IPS-18c (cell line): ENCODE measurements at regions not wholly inside any gene's neighbourhood (a gene's known extent, or its start where the extent isn't known, plus 50 kb on each side); places are given as distances from the start of the nearest gene placed in this dataset.

Source experiments
- H3K4me3 ChIP-seq: 2 replicates; pipeline ENCODE4 v1.7.0; 2013; ENCODE audit warnings: low read depth, mild to moderate bottlenecking, low read length, moderate library complexity; ENCODE audit not compliant: insufficient read depth
- H3K9me3 ChIP-seq: one replicate; pipeline ENCODE4 v1.6.1; 2013; ENCODE audit warnings: mild to moderate bottlenecking, low read length, moderate library complexity; ENCODE audit not compliant: control insufficient read depth, insufficient read depth

- no peak overlapping the region for H3K4me3 ChIP-seq
- H3K9me3 ChIP-seq: no peaks in the 10 kb centered on the region
Measured at GRCh38 chr2:217195016-217195415, 335.2 kb upstream of the TNP1 start.

- Histone ChIP-seq H3K4me3 (no peak overlapping the region), H3K9me3 (no peaks in the 10 kb centered on the region)
Measured at GRCh38 chr2:217193431-217194340, 333.8 kb upstream of the TNP1 start.

- no peak overlapping the region for H3K4me3 ChIP-seq
- H3K9me3 ChIP-seq: no peaks in the 10 kb centered on the region
Measured at GRCh38 chr2:217192366-217192765, 332.5 kb upstream of the TNP1 start.

GRCh38 chr2:217189747-217190146 lies 329.9 kb upstream of the TNP1 start:
- no peaks in the 10 kb centered on the region for H3K9me3 ChIP-seq
- H3K4me3 ChIP-seq: no peak overlapping the region

GRCh38 chr2:217189131-217189530 lies 329.3 kb upstream of the TNP1 start:
- Histone ChIP-seq H3K9me3 (no peaks in the 10 kb centered on the region), H3K4me3 (no peak overlapping the region)

DNA sequence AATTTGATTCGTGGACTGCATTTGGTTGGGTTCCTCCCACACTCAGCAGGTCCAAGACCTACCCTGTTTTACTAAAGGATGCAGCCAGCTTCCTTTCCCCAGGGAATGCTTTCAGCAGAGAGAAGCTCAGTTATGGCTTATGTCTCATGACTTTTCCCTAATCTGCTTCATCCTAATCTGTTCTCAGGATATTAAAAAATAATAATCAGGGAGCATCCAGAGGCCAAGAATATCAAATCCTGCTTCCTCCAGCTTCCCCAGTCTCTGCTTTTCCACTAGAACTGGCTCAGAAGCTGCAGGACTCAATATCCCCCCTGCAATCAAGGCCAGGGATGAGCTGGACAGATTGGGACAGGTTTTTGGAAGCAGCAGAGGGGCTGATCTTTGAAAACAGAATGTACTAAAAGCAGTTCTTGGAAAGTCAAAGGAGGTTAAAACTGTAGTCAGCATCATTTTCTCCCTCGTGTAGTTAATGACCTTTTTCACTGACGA lies 326.9 kb upstream of the TNP1 start:
- no peak overlapping the region for H3K4me3 ChIP-seq
- no peaks in the 10 kb centered on the region for H3K9me3 ChIP-seq

GRCh38 chr2:217186152-217186551 lies 326.3 kb upstream of the TNP1 start:
- no peak overlapping the region for H3K4me3 ChIP-seq
- no peaks in the 10 kb centered on the region for H3K9me3 ChIP-seq

GRCh38 chr2:217185265-217185995 lies 325.6 kb upstream of the TNP1 start:
- Histone ChIP-seq H3K9me3 (no peaks in the 10 kb centered on the region), H3K4me3 (no peak overlapping the region)

- Histone ChIP-seq H3K9me3 (no peaks in the 10 kb centered on the region), H3K4me3 (no peak overlapping the region)
Measured at GRCh38 chr2:217184242-217184641, 324.4 kb upstream of the TNP1 start.

- H3K9me3 ChIP-seq: no peaks in the 10 kb centered on the region
- no peak overlapping the region for H3K4me3 ChIP-seq
Measured at GRCh38 chr2:217183471-217183870, 323.6 kb upstream of the TNP1 start.

DNA sequence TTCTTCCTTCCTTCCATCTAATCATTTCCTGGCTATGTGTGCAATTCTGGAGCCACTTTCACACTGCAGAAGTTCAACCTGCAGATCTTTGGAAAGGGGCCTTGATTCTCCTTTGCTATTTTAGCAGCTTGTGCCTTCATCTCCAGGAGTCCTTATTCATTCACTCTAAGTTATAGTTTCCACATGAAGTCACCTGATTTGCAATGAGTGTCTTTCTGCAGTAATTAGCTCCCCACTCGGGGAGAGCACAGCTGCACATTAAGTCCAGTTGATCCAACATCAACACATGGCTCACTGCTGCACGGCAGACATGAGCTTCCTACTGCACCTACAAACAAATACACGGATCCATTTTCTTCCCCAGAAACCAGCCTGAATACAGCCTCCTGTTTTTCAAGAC lies 323.1 kb upstream of the TNP1 start:
- Histone ChIP-seq H3K9me3 (no peaks in the 10 kb centered on the region), H3K4me3 (no peak overlapping the region)

DNA sequence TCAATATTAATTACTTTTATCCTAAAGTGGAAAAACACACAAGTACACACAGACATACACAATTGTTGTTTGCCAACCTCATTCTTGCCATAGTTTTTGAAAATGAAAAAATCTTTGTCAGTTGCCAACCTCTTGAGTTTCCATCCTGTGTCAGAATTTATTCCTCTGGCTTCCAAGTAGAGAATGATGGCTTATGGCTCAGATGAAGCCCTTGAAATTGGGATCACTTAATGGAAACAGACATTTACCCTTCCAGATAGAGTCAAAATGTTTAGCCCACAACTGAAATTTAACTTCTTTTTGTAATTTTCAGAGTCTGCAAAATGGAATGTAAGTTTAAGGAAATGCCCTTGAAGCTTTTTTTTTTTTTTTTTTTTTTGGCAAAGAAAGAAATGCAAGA lies 321.6 kb upstream of the TNP1 start:
- Histone ChIP-seq H3K4me3 (no peak overlapping the region), H3K9me3 (no peaks in the 10 kb centered on the region)

DNA sequence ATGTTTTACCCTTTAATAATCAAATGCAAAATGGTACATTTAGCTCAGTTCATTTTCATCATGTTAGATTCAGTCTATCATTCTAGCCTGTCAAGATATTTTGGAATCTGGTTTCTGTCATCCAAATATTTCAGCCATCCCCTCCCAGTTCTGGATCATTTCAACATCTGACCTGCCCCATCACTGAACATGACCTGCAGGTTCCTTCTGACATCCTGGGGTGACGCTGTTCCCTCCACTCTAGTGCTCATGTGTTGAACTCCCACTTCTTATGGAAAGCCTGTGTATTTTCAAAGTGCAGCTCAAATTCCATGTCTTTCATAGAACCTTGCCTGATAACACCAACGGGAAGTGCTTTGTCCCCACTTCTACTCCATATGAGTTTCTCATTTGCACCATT lies 320.0 kb upstream of the TNP1 start:
- no peak overlapping the region for H3K4me3 ChIP-seq

GRCh38 chr2:217178341-217178740 lies 318.5 kb upstream of the TNP1 start:
- no peak overlapping the region for H3K4me3 ChIP-seq
- no peaks in the 10 kb centered on the region for H3K9me3 ChIP-seq

More for the DNA sequence above, 320.0 kb upstream of the TNP1 start:
- H3K9me3 ChIP-seq: no peaks in the 10 kb centered on the region

- Histone ChIP-seq H3K9me3 (no peaks in the 10 kb centered on the region), H3K4me3 (no peak overlapping the region)
Measured at GRCh38 chr2:217177720-217178119, 317.9 kb upstream of the TNP1 start.

- Histone ChIP-seq H3K4me3 (no peak overlapping the region), H3K9me3 (no peaks in the 10 kb centered on the region)
Measured at GRCh38 chr2:217171874-217172273, 312.0 kb upstream of the TNP1 start.

DNA sequence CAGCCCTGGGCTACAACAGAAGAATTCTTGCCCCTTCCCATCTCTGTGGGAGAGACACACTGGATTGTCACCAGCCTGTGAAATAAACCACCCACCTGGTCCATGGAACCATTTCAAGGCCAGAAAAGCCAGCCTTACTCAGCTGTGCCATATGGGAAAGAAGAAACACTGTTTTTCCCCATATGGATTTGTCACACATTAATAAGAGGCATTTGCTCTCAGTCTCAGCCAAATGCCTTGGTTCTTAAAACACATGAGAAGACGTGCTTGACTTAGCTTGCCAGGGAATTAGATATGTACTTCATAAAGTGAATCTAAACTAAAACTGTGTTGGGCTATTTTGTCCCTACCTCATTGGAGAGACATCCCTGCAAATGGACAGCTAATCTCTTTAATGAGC lies 308.6 kb upstream of the TNP1 start:
- no peak overlapping the region for H3K4me3 ChIP-seq
- H3K9me3 ChIP-seq: no peaks in the 10 kb centered on the region

DNA sequence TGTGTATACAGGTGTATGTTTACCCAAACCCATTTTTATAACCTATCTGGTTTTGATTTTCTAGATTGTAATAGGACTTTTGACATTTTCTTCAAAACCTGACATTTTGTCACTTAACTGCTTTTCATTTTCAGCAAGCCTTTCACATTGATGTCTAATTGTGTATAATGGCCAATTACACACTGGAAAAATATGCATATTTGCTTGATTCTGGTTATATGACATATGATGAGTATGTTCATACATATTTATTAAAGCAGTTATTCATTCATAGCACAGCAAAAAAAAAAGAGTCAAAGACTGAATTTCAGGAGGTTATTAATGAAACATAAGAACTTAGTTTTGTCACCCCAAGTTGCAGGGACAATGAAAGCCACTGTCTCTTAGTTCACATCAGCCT lies 307.7 kb upstream of the TNP1 start:
- Histone ChIP-seq H3K9me3 (no peaks in the 10 kb centered on the region), H3K4me3 (no peak overlapping the region)
